Panc1 (cell line): ENCODE measurements at regions not wholly inside any gene's neighbourhood (a gene's known extent, or its start where the extent isn't known, plus 50 kb on each side); places are given as distances from the start of the nearest gene placed in this dataset.

ENCODE experiments used
- CTCF ChIP-seq: fragments of 450-650 bp; IDR thresholded peaks from 2 replicates; pipeline ENCODE4 v1.5.1; 2017; ENCODE audit warnings: mild to moderate bottlenecking
- TCF7L2 ChIP-seq: IDR thresholded peaks from 2 replicates; pipeline ENCODE4 v1.6.1; 2011; ENCODE audit warnings: mild to moderate bottlenecking, low read depth, low read length, inconsistent platforms

- TF ChIP-seq CTCF (no peak), TCF7L2 (no peak)
Measured at GRCh38 chr1:215399787-215400186, 167.3 kb upstream of the KCTD3 start.
